K562 (cell line): ENCODE measurements at regions not wholly inside any gene's neighbourhood (a gene's known extent, or its start where the extent isn't known, plus 50 kb on each side); places are given as distances from the start of the nearest gene placed in this dataset.

ENCODE experiments used
- ATF7 ChIP-seq: fragments of 450-650 bp; IDR thresholded peaks from 2 replicates; pipeline ENCODE4 v1.7.1; 2014; ENCODE audit warnings: mild to moderate bottlenecking, moderate library complexity
- BCL6 ChIP-seq: fragments of 250-450 bp; sonication (Bioruptor Pico); IDR thresholded peaks from 2 replicates; pipeline ENCODE4 v1.4.0; 2020
- HLTF ChIP-seq: fragments of 450-650 bp; IDR thresholded peaks from 2 replicates; pipeline ENCODE4 v1.6.1; 2016
- HNRNPK ChIP-seq: fragments of 200-400 bp; formaldehyde crosslinking; IDR thresholded peaks from one replicate; pipeline ENCODE4 v1.6.1; 2018; ENCODE audit warnings: mild to moderate bottlenecking, low read depth, low read length; ENCODE audit not compliant: poor library complexity, severe bottlenecking
- KAT7 ChIP-seq: sonication (generic); formaldehyde crosslinking; IDR thresholded peaks from 2 replicates; pipeline ENCODE4 v1.8.0; 2022; ENCODE audit warnings: missing genetic modification reagents, mild to moderate bottlenecking, borderline replicate concordance
- KDM1A ChIP-seq, 2 experiments: fragments of 450-650 bp; IDR thresholded peaks; 2 replicates each; pipeline ENCODE4 v1.6.1; 2016; ENCODE audit warnings: mild to moderate bottlenecking in 2 of 2
- MAFG ChIP-seq: fragments of 450-650 bp; conservative IDR thresholded peaks from 2 replicates; pipeline ENCODE4 v1.6.1; 2016; ENCODE audit warnings: missing genetic modification characterization, missing compliant biosample characterization
- MAFK ChIP-seq: IDR thresholded peaks from 2 replicates; pipeline ENCODE4 v1.6.1; 2011; ENCODE audit warnings: low read length, improper control_type of control experiment
- NCOA4 ChIP-seq: fragments of 450-650 bp; IDR thresholded peaks from 2 replicates; pipeline ENCODE4 v1.6.1; 2018; ENCODE audit warnings: mild to moderate bottlenecking; ENCODE audit not compliant: partially characterized antibody
- PHF8 ChIP-seq: fragments of 200-600 bp; sonication (generic); IDR thresholded peaks from 2 replicates; pipeline ENCODE4 v1.6.1; 2012; ENCODE audit warnings: mixed run types, mild to moderate bottlenecking, inconsistent platforms, low read length, moderate library complexity, borderline replicate concordance
- SIN3B ChIP-seq: fragments of 450-650 bp; IDR thresholded peaks from 2 replicates; pipeline ENCODE4 v1.6.1; 2017; ENCODE audit warnings: low read depth, mild to moderate bottlenecking, moderate library complexity
- SMARCA5 ChIP-seq: fragments of 450-650 bp; IDR thresholded peaks from 2 replicates; pipeline ENCODE4 v1.6.1; 2016
- SRF ChIP-seq, 2 experiments: fragments of 250-450, 450-650 bp in 1 of 2; sonication (Bioruptor Pico) in 1 of 2; sonication (generic) in 1 of 2; formaldehyde crosslinking; IDR thresholded peaks; 2 replicates each; pipeline versions ENCODE4 v1.5.0 to v1.5.1; 2020 to 2022; ENCODE audit warnings: mild to moderate bottlenecking in 1 of 2, missing genetic modification reagents in 1 of 2
- ZFX ChIP-seq: sonication (generic); formaldehyde crosslinking; IDR thresholded peaks from 2 replicates; pipeline ENCODE4 v1.8.0; 2022; ENCODE audit warnings: mild to moderate bottlenecking, missing genetic modification reagents, moderate library complexity
- ZNF174 ChIP-seq: fragments of 250-450 bp; sonication (Bioruptor Pico); IDR thresholded peaks from 2 replicates; pipeline ENCODE4 v1.4.0; 2020; ENCODE audit warnings: mild to moderate bottlenecking
- ZNF224 ChIP-seq: sonication (generic); formaldehyde crosslinking; IDR thresholded peaks from 2 replicates; pipeline ENCODE4 v1.8.0; 2022; ENCODE audit warnings: mild to moderate bottlenecking, missing genetic modification reagents
- ZNF75A ChIP-seq: fragments of 450-650 bp; formaldehyde crosslinking; IDR thresholded peaks from 2 replicates; pipeline ENCODE4 v1.4.0; 2020; ENCODE audit warnings: mild to moderate bottlenecking
- TF ChIP-seq, protein P1 (sequence below): fragments of 250-450 bp; sonication (Bioruptor Pico); IDR thresholded peaks from 2 replicates; pipeline ENCODE4 v1.5.0; 2021
- TF ChIP-seq, protein P2 (sequence below): fragments of 150-350 bp; IDR thresholded peaks from 2 replicates; pipeline ENCODE4 v1.6.1; 2014; ENCODE audit warnings: low read depth, mild to moderate bottlenecking, low read length, borderline replicate concordance
- TF ChIP-seq, protein P3 (sequence below): conservative IDR thresholded peaks from 2 replicates; pipeline ENCODE4 v1.6.1; 2011; ENCODE audit warnings: low read depth, mild to moderate bottlenecking, low read length; ENCODE audit not compliant: control insufficient read depth
- TF ChIP-seq, protein P4 (sequence below): fragments of 250-450 bp; sonication (Bioruptor Pico); IDR thresholded peaks from 2 replicates; pipeline ENCODE4 v1.4.0; 2020; ENCODE audit warnings: mild to moderate bottlenecking, moderate library complexity
- TF ChIP-seq, protein P5 (sequence below): sonication (generic); formaldehyde crosslinking; IDR thresholded peaks from 2 replicates; pipeline ENCODE4 v1.9.0; 2022; ENCODE audit warnings: mild to moderate bottlenecking, missing genetic modification reagents
- TF ChIP-seq, protein P6 (sequence below): sonication (generic); formaldehyde crosslinking; IDR thresholded peaks from 2 replicates; pipeline ENCODE4 v1.8.0; 2022; ENCODE audit warnings: missing genetic modification reagents, mild to moderate bottlenecking, borderline replicate concordance

DNA sequence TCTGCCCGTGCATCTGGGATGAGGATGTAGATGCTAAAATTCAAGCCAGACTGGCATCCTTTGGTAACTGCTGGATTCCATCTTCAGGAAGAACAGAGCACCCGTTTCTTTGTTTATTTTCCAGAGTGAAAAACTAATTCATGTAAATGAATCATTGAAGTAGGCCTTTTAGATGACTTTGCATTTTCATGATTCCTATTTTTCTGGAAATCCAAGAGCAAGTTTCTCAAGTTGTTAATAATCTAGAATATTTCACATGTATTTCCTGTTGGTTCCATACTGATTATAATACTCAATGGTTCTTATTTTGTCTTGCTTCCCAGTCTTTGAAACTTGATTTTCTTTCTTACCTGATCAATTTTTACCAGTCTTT lies 328.4 kb downstream of the LPIN1 start (continued):
- TF ChIP-seq, protein P1, sequence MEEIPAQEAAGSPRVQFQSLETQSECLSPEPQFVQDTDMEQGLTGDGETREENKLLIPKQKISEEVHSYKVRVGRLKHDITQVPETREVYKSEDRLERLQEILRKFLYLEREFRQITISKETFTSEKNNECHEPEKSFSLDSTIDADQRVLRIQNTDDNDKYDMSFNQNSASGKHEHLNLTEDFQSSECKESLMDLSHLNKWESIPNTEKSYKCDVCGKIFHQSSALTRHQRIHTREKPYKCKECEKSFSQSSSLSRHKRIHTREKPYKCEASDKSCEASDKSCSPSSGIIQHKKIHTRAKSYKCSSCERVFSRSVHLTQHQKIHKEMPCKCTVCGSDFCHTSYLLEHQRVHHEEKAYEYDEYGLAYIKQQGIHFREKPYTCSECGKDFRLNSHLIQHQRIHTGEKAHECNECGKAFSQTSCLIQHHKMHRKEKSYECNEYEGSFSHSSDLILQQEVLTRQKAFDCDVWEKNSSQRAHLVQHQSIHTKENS (CRISPR knock-in tag) = no peak
- TF ChIP-seq SMARCA5 = no peak
- TF ChIP-seq ATF7 = no peak
- TF ChIP-seq, protein P2, sequence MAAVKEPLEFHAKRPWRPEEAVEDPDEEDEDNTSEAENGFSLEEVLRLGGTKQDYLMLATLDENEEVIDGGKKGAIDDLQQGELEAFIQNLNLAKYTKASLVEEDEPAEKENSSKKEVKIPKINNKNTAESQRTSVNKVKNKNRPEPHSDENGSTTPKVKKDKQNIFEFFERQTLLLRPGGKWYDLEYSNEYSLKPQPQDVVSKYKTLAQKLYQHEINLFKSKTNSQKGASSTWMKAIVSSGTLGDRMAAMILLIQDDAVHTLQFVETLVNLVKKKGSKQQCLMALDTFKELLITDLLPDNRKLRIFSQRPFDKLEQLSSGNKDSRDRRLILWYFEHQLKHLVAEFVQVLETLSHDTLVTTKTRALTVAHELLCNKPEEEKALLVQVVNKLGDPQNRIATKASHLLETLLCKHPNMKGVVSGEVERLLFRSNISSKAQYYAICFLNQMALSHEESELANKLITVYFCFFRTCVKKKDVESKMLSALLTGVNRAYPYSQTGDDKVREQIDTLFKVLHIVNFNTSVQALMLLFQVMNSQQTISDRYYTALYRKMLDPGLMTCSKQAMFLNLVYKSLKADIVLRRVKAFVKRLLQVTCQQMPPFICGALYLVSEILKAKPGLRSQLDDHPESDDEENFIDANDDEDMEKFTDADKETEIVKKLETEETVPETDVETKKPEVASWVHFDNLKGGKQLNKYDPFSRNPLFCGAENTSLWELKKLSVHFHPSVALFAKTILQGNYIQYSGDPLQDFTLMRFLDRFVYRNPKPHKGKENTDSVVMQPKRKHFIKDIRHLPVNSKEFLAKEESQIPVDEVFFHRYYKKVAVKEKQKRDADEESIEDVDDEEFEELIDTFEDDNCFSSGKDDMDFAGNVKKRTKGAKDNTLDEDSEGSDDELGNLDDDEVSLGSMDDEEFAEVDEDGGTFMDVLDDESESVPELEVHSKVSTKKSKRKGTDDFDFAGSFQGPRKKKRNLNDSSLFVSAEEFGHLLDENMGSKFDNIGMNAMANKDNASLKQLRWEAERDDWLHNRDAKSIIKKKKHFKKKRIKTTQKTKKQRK = no peak
- no peak for TF ChIP-seq SRF (CRISPR knock-in tag; IDR thresholded peaks at IDR 0.05)
- TF ChIP-seq, protein P3, sequence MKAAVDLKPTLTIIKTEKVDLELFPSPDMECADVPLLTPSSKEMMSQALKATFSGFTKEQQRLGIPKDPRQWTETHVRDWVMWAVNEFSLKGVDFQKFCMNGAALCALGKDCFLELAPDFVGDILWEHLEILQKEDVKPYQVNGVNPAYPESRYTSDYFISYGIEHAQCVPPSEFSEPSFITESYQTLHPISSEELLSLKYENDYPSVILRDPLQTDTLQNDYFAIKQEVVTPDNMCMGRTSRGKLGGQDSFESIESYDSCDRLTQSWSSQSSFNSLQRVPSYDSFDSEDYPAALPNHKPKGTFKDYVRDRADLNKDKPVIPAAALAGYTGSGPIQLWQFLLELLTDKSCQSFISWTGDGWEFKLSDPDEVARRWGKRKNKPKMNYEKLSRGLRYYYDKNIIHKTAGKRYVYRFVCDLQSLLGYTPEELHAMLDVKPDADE = no peak
- TF ChIP-seq, protein P4, sequence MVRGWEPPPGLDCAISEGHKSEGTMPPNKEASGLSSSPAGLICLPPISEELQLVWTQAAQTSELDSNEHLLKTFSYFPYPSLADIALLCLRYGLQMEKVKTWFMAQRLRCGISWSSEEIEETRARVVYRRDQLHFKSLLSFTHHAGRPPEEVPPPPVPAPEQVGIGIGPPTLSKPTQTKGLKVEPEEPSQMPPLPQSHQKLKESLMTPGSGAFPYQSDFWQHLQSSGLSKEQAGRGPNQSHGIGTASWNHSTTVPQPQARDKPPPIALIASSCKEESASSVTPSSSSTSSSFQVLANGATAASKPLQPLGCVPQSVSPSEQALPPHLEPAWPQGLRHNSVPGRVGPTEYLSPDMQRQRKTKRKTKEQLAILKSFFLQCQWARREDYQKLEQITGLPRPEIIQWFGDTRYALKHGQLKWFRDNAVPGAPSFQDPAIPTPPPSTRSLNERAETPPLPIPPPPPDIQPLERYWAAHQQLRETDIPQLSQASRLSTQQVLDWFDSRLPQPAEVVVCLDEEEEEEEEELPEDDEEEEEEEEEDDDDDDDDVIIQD = no peak
- no peak for TF ChIP-seq ZNF174 (CRISPR knock-in tag)
- no peak for TF ChIP-seq NCOA4
- no peak for TF ChIP-seq KDM1A (IDR thresholded peaks at IDR 0.05)
- no peak for TF ChIP-seq ZNF224 (CRISPR knock-in tag)
- no peak for TF ChIP-seq KAT7 (CRISPR knock-in tag)
- no peak for TF ChIP-seq HLTF
- TF ChIP-seq, protein P5, sequence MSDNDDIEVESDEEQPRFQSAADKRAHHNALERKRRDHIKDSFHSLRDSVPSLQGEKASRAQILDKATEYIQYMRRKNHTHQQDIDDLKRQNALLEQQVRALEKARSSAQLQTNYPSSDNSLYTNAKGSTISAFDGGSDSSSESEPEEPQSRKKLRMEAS (CRISPR knock-in tag) = no peak
- TF ChIP-seq MAFG (tag) = peak; percentile 92
- TF ChIP-seq, protein P6, sequence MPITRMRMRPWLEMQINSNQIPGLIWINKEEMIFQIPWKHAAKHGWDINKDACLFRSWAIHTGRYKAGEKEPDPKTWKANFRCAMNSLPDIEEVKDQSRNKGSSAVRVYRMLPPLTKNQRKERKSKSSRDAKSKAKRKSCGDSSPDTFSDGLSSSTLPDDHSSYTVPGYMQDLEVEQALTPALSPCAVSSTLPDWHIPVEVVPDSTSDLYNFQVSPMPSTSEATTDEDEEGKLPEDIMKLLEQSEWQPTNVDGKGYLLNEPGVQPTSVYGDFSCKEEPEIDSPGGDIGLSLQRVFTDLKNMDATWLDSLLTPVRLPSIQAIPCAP (CRISPR knock-in tag) = no peak
- TF ChIP-seq BCL6 (CRISPR knock-in tag) = no peak
- TF ChIP-seq HNRNPK = no peak
- TF ChIP-seq ZFX (CRISPR knock-in tag) = 0 out of 2 replicates have a peak, but pooled peaks have one; percentile 3
- no peak for TF ChIP-seq ZNF75A
- peak; percentile 68 for TF ChIP-seq MAFK
- no peak for TF ChIP-seq SIN3B
- TF ChIP-seq PHF8 = no peak
